Tibial nerve (tissue), 4 donors: ENCODE measurements at regions not wholly inside any gene's neighbourhood (a gene's known extent, or its start where the extent isn't known, plus 50 kb on each side); places are given as distances from the start of the nearest gene placed in this dataset.

Experiments
- EP300 ChIP-seq, 2 donors: sonication (generic); formaldehyde crosslinking; IDR thresholded peaks; one replicate each; pipeline ENCODE4 v1.6.1; 2017; ENCODE audit warnings: antibody characterized with exemption in 2 of 2, mild to moderate bottlenecking in 1 of 2
- POLR2A ChIP-seq, 2 donors: fragments of 450-650 bp; IDR thresholded peaks; one replicate each; pipeline ENCODE4 v1.6.1; 2017; ENCODE audit warnings: antibody characterized with exemption in 2 of 2, mild to moderate bottlenecking in 2 of 2, moderate library complexity in 2 of 2
- TF ChIP-seq, protein P1 (sequence below), 5 experiments: fragments of 200-600 bp in 3 of 5; fragments of 450-650 bp in 2 of 5; sonication (generic) in 3 of 5; IDR thresholded peaks; one replicate each; pipeline ENCODE4 v1.5.1; 2016 to 2019; ENCODE audit warnings: antibody characterized with exemption in 5 of 5, mild to moderate bottlenecking in 3 of 5, moderate library complexity in 2 of 5

GRCh38 chr14:65193916-65194590 lies 91.7 kb upstream of the MAX start:
- TF ChIP-seq, protein P1, sequence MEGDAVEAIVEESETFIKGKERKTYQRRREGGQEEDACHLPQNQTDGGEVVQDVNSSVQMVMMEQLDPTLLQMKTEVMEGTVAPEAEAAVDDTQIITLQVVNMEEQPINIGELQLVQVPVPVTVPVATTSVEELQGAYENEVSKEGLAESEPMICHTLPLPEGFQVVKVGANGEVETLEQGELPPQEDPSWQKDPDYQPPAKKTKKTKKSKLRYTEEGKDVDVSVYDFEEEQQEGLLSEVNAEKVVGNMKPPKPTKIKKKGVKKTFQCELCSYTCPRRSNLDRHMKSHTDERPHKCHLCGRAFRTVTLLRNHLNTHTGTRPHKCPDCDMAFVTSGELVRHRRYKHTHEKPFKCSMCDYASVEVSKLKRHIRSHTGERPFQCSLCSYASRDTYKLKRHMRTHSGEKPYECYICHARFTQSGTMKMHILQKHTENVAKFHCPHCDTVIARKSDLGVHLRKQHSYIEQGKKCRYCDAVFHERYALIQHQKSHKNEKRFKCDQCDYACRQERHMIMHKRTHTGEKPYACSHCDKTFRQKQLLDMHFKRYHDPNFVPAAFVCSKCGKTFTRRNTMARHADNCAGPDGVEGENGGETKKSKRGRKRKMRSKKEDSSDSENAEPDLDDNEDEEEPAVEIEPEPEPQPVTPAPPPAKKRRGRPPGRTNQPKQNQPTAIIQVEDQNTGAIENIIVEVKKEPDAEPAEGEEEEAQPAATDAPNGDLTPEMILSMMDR (IDR thresholded peaks at IDR 0.05) = no peak
- TF ChIP-seq EP300 (IDR thresholded peaks at IDR 0.05) = no peak
- no peak for TF ChIP-seq POLR2A (IDR thresholded peaks at IDR 0.05)
